ENCODE measurements at regions not wholly inside any gene's neighbourhood (a gene's known extent, or its start where the extent isn't known, plus 50 kb on each side); places are given as distances from the start of the nearest gene placed in this dataset.

- no peak for TF ChIP-seq CTCF (conservative IDR thresholded peaks at IDR 0.05; ENCODE audit: low read depth, low read length)
- no peak for TF ChIP-seq EZH2 (IDR thresholded peaks at IDR 0.05; ENCODE audit: borderline replicate concordance, low read depth, low read length, poor library complexity, severe bottlenecking)
Observed at GRCh38 chr14:29999013-29999539, 71.4 kb upstream of the PRKD1 start.
